OCI-LY1 (cell line): ENCODE measurements at regions not wholly inside any gene's neighbourhood (a gene's known extent, or its start where the extent isn't known, plus 50 kb on each side); places are given as distances from the start of the nearest gene placed in this dataset.

Experiments used
- H2AFZ ChIP-seq: fragments of 200-600 bp; sonication (generic), shearing (Covaris generic); 2 replicates; pipeline ENCODE4 v1.6.0; 2014; ENCODE audit warnings: antibody characterized with exemption, mild to moderate bottlenecking, low read length
- H3F3A ChIP-seq: fragments of 200-600 bp; sonication (generic), shearing (Covaris generic); 2 replicates; pipeline ENCODE4 v1.6.0; 2014; ENCODE audit warnings: mild to moderate bottlenecking, antibody characterized with exemption, low read length, moderate library complexity; ENCODE audit not compliant: insufficient read depth
- H3K27ac ChIP-seq: fragments of 200-600 bp; sonication (generic); 2 replicates; pipeline ENCODE4 v1.5.1; 2014; ENCODE audit warnings: low read length, mixed run types, mild to moderate bottlenecking, low read depth; ENCODE audit not compliant: poor library complexity, severe bottlenecking
- H3K27me3 ChIP-seq: fragments of 200-600 bp; sonication (generic); 2 replicates; pipeline ENCODE4 v1.6.0; 2014; ENCODE audit warnings: antibody characterized with exemption, mild to moderate bottlenecking, low read length, moderate library complexity; ENCODE audit not compliant: insufficient read depth
- H3K36me3 ChIP-seq: fragments of 200-600 bp; sonication (generic); 2 replicates; pipeline ENCODE4 v1.6.1; 2014; ENCODE audit warnings: mild to moderate bottlenecking, antibody characterized with exemption, low read length, moderate library complexity, mixed read lengths; ENCODE audit not compliant: insufficient read depth
- H3K4me1 ChIP-seq: fragments of 200-600 bp; sonication (generic); 2 replicates; pipeline ENCODE4 v1.5.1; 2014; ENCODE audit warnings: mild to moderate bottlenecking, low read length, moderate library complexity; ENCODE audit not compliant: insufficient read depth, severe bottlenecking
- H3K4me2 ChIP-seq: fragments of 200-600 bp; sonication (generic), shearing (Covaris generic); 2 replicates; pipeline ENCODE4 v1.6.1; 2014; ENCODE audit warnings: low read length
- H3K4me3 ChIP-seq: fragments of 200-600 bp; sonication (generic); 2 replicates; pipeline ENCODE4 v1.5.1; 2014; ENCODE audit warnings: low read length, low read depth, mild to moderate bottlenecking, mixed read lengths; ENCODE audit not compliant: poor library complexity, severe bottlenecking
- H3K79me2 ChIP-seq: fragments of 200-600 bp; shearing (Covaris generic); 2 replicates; pipeline ENCODE4 v1.6.1; 2016; ENCODE audit warnings: mixed run types, low read length, mixed read lengths; ENCODE audit not compliant: insufficient read depth
- H3K9ac ChIP-seq: fragments of 200-600 bp; sonication (generic), shearing (Covaris generic); 2 replicates; pipeline ENCODE4 v1.6.1; 2014; ENCODE audit warnings: mild to moderate bottlenecking, low read length, mixed read lengths
- H3K9me2 ChIP-seq: fragments of 200-600 bp; sonication (generic), shearing (Covaris generic); 2 replicates; pipeline ENCODE4 v1.6.1; 2014; ENCODE audit warnings: low read depth, mild to moderate bottlenecking, low read length, mixed read lengths
- H3K9me3 ChIP-seq: fragments of 200-600 bp; shearing (Covaris generic); 2 replicates; pipeline ENCODE4 v1.6.1; 2014; ENCODE audit warnings: low read length, mixed read lengths
- H4K20me1 ChIP-seq: fragments of 200-600 bp; sonication (generic), shearing (Covaris generic); 2 replicates; pipeline ENCODE4 v1.6.0; 2016; ENCODE audit warnings: mild to moderate bottlenecking, low read length; ENCODE audit not compliant: insufficient read depth
- CTCF ChIP-seq: fragments of 200-600 bp; sonication (generic), shearing (Covaris generic); IDR thresholded peaks from 2 replicates; pipeline ENCODE4 v1.5.1; 2017; ENCODE audit warnings: mild to moderate bottlenecking, antibody characterized with exemption, low read length, moderate library complexity, mixed read lengths
- EZH2 ChIP-seq: fragments of 200-600 bp; sonication (generic), shearing (Covaris generic); IDR thresholded peaks from 2 replicates; pipeline ENCODE4 v1.8.0; 2017; ENCODE audit warnings: borderline replicate concordance, mixed run types, mild to moderate bottlenecking, antibody characterized with exemption, low read length, moderate library complexity, mixed read lengths

DNA sequence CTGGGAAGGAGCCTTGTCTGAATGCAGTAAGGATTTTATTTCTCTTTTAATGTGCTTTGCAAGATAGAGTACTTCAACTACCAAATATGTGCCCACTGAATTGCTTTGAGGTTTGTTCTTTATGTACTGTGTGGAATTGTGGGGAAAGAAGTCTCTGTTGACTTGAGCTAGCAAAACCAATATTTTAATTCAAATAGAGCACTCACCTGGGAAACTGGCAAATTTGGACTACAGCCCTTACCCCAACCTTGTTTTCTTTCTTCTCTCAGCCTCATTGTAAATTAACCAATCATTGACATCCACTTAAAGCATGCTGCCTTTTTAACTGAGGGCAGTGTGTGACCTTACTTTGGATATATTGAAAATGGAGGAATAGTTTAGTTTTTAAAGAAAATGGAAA lies 409.0 kb downstream of the SPATA31D1 start:
- Histone ChIP-seq H3K79me2 (no peaks in the 10 kb centered on the region), H3K9me2 (no peaks in the 10 kb centered on the region), H3F3A (no peaks in the 10 kb centered on the region), H3K9me3 (no peaks in the 10 kb centered on the region), H3K4me1 (no peaks in the 10 kb centered on the region), H4K20me1 (no peaks in the 10 kb centered on the region), H3K27me3 (no peaks in the 10 kb centered on the region), H2AFZ (no peak overlapping the region), H3K4me3 (no peak overlapping the region), H3K27ac (no peak overlapping the region), H3K36me3 (no peaks in the 10 kb centered on the region), H3K4me2 (no peak overlapping the region), H3K9ac (no peak overlapping the region)
- TF ChIP-seq CTCF (no peak), EZH2 (no peak)

DNA sequence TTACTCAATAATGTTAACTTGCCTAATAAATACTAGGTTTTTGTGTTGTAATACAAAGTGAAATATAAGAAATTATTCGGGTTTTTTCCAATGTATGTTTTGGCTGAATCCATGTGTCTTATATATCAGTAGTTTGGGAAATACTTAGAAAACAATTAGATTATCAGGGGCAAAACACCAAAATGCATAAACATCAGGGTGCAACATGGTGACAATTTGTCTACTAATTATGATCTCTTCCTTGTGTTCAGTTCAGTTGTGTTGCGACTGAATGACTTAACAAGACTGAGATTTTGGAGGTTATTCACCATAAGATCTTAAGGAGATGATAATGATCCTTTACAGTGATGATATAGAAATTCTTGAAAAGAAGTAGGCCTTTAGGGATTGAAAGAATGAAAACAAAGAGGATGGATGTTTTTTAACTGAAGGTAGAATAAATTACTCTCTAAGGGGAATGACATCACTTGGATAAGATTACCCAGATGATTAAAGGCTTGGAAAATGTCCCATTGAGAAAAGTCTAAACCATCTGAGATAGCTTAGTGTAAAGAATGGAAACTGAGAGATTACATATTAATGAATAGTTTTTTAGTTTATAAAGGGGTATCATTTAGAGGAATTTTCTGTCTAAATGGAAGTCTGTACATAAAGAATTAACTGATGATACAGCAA lies 415.8 kb downstream of the SPATA31D1 start:
- Histone ChIP-seq H3K79me2 (no peaks in the 10 kb centered on the region), H2AFZ (no peak overlapping the region), H3K4me3 (no peak overlapping the region), H3K4me1 (no peaks in the 10 kb centered on the region), H4K20me1 (no peaks in the 10 kb centered on the region), H3K9ac (no peak overlapping the region), H3F3A (no peaks in the 10 kb centered on the region), H3K27me3 (no peaks in the 10 kb centered on the region), H3K27ac (no peak overlapping the region), H3K9me2 (no peaks in the 10 kb centered on the region), H3K4me2 (no peak overlapping the region), H3K36me3 (no peaks in the 10 kb centered on the region), H3K9me3 (no peaks in the 10 kb centered on the region)
- TF ChIP-seq EZH2 = no peak
- TF ChIP-seq CTCF = no peak

DNA sequence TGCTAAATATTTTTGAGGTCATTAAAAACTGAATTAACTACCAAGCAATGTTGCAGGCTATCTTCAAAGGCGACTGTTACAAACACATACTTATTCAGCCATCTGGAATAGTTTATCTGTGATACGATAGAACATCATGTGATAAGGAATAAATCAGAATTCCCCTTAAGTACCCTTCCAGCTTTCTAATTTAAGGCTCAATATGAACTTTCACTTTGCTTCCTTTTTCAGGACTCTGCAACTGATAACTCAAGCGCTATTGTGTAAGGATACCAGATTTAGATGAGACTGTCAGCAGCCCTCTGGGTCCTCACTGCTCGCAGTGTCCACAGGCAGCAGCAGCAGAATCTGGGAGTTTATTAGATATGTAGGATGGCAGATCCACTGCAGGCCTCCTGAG lies 416.3 kb downstream of the SPATA31D1 start:
- no peaks in the 10 kb centered on the region for H3K79me2 ChIP-seq
- no peaks in the 10 kb centered on the region for H3K9me2 ChIP-seq
- no peaks in the 10 kb centered on the region for H3K9me3 ChIP-seq
- H3K27ac ChIP-seq = no peak overlapping the region
- no peak overlapping the region for H2AFZ ChIP-seq
- H3K27me3 ChIP-seq = no peaks in the 10 kb centered on the region
- H3K4me2 ChIP-seq = no peak overlapping the region
- H3K36me3 ChIP-seq = no peaks in the 10 kb centered on the region
- no peak for TF ChIP-seq CTCF
- TF ChIP-seq EZH2 = no peak
- no peaks in the 10 kb centered on the region for H4K20me1 ChIP-seq
- H3K4me3 ChIP-seq = no peak overlapping the region
- H3K9ac ChIP-seq = no peak overlapping the region
- no peaks in the 10 kb centered on the region for H3K4me1 ChIP-seq
- no peaks in the 10 kb centered on the region for H3F3A ChIP-seq
